VCaP (cell line): ENCODE measurements at regions not wholly inside any gene's neighbourhood (a gene's known extent, or its start where the extent isn't known, plus 50 kb on each side); places are given as distances from the start of the nearest gene placed in this dataset.

ENCODE experiments used
- H3K27ac ChIP-seq: fragments of 450-650 bp; 2 replicates; pipeline ENCODE4 v1.5.1; 2017
- CTCF ChIP-seq: fragments of 450-650 bp; conservative IDR thresholded peaks from 2 replicates; pipeline ENCODE4 v1.5.1; 2017; ENCODE audit warnings: mild to moderate bottlenecking, moderate library complexity

GRCh38 chr2:17429130-17429529 is 89.1 kb downstream of the RAD51AP2 start:
- no peak for TF ChIP-seq CTCF
- no peak overlapping the region for H3K27ac ChIP-seq

- H3K27ac ChIP-seq = no peak overlapping the region
- TF ChIP-seq CTCF = no peak
Observed at GRCh38 chr2:17427401-17427800, 90.8 kb downstream of the RAD51AP2 start.

GRCh38 chr2:17426743-17427142 is 91.5 kb downstream of the RAD51AP2 start:
- H3K27ac ChIP-seq = no peak overlapping the region; the same call in 1 of the 2 replicates
- no peak for TF ChIP-seq CTCF

GRCh38 chr2:17422061-17422460 is 96.2 kb downstream of the RAD51AP2 start:
- TF ChIP-seq CTCF = no peak
- H3K27ac ChIP-seq = no peak overlapping the region

GRCh38 chr2:17416884-17417391 is 101.3 kb downstream of the RAD51AP2 start:
- TF ChIP-seq CTCF = no peak
- H3K27ac ChIP-seq = no peak overlapping the region

- no peak overlapping the region for H3K27ac ChIP-seq
- TF ChIP-seq CTCF = no peak
Observed at GRCh38 chr2:17413036-17413435, 105.2 kb downstream of the RAD51AP2 start.

GRCh38 chr2:17401096-17401495 is 117.1 kb downstream of the RAD51AP2 start:
- H3K27ac ChIP-seq = no peak overlapping the region
- no peak for TF ChIP-seq CTCF

GRCh38 chr2:17398770-17399169 is 119.5 kb downstream of the RAD51AP2 start:
- no peak for TF ChIP-seq CTCF
- H3K27ac ChIP-seq = no peak overlapping the region
